KMS-11 (cell line): ENCODE measurements at regions not wholly inside any gene's neighbourhood (a gene's known extent, or its start where the extent isn't known, plus 50 kb on each side); places are given as distances from the start of the nearest gene placed in this dataset.

ENCODE experiments used
- H2AFZ ChIP-seq: fragments of 200-600 bp; sonication (generic); 2 replicates; pipeline ENCODE4 v1.6.1; 2016; ENCODE audit warnings: antibody characterized with exemption, mixed run types, low read depth
- H3K27ac ChIP-seq: fragments of 200-600 bp; sonication (generic); 2 replicates; pipeline ENCODE4 v1.6.1; 2016; ENCODE audit warnings: mild to moderate bottlenecking, mixed run types
- H3K27me3 ChIP-seq: fragments of 200-600 bp; sonication (generic); 2 replicates; pipeline ENCODE4 v1.6.1; 2017; ENCODE audit warnings: mild to moderate bottlenecking, low read depth, mixed run types, moderate library complexity; ENCODE audit not compliant: insufficient read depth
- H3K36me3 ChIP-seq: fragments of 200-600 bp; sonication (generic); 2 replicates; pipeline ENCODE4 v1.6.1; 2017; ENCODE audit warnings: mild to moderate bottlenecking, mixed run types; ENCODE audit not compliant: insufficient read depth
- H3K4me1 ChIP-seq: fragments of 200-600 bp; sonication (generic); 2 replicates; pipeline ENCODE4 v1.6.1; 2016; ENCODE audit warnings: mild to moderate bottlenecking, low read depth, mixed run types; ENCODE audit not compliant: poor library complexity, severe bottlenecking
- H3K4me2 ChIP-seq: fragments of 200-600 bp; sonication (generic); 2 replicates; pipeline ENCODE4 v1.7.0; 2016; ENCODE audit warnings: mild to moderate bottlenecking, mixed run types
- H3K4me3 ChIP-seq: fragments of 200-600 bp; sonication (generic); IDR thresholded peaks from 2 replicates; pipeline ENCODE4 v1.6.1; 2017; ENCODE audit warnings: low read depth, low read length, mixed read lengths; ENCODE audit not compliant: insufficient read depth
- H3K79me2 ChIP-seq: fragments of 200-600 bp; sonication (generic); 2 replicates; pipeline ENCODE4 v1.6.1; 2016; ENCODE audit warnings: low read depth, mixed run types; ENCODE audit not compliant: insufficient read depth
- H3K9ac ChIP-seq: fragments of 200-600 bp; sonication (generic); 2 replicates; pipeline ENCODE4 v1.6.1; 2016; ENCODE audit warnings: mild to moderate bottlenecking, mixed run types
- H4K20me1 ChIP-seq: fragments of 200-600 bp; sonication (generic); 2 replicates; pipeline ENCODE4 v1.6.1; 2016; ENCODE audit warnings: mild to moderate bottlenecking, mixed run types; ENCODE audit not compliant: insufficient read depth
- TF ChIP-seq, protein P1 (sequence below): fragments of 200-600 bp; sonication (generic); conservative IDR thresholded peaks from 2 replicates; pipeline ENCODE4 v1.6.1; 2017; ENCODE audit warnings: low read depth, mild to moderate bottlenecking, antibody characterized with exemption, low read length, moderate library complexity, mixed read lengths

DNA sequence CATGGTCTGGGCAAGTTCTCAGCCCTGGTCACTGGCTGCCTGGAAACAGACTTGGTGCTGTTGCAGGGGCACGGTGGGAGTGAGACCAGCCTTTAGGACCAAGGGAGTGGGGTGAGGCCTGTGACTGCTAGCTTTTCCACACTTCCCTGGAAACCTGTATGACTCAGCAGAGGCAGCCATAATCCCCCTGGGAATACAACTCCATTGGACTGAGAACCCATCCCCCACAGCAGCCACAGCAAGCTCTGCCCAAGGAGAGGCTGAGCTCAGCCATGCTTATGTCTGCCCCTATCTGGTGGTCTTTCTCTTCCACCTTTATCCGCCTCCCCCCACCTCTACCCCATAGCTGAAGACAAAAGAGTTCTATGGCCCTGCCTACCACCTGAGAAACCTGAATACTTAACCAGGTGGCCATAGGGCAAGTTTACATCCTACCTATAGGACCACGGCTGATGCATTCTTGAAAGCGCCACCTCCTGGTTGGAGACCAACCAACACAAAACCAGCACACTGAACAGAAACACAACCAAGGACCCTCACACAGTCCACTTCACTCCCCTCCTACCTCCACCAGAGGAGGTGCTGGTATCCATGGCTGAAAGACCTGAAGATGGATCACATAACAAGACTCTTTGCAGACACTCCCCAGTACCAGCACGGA lies 816.2 kb upstream of the SOX9 start:
- Histone ChIP-seq H3K36me3 (no peaks in the 10 kb centered on the region), H3K9ac (no peak overlapping the region), H2AFZ (no peak overlapping the region), H3K27me3 (no peaks in the 10 kb centered on the region), H3K4me2 (no peak overlapping the region), H4K20me1 (no peaks in the 10 kb centered on the region), H3K4me3 (no peak overlapping the region), H3K27ac (no peak overlapping the region), H3K4me1 (peaks cover 4% of the 10 kb centered on the region), H3K79me2 (no peaks in the 10 kb centered on the region)
- TF ChIP-seq, protein P1, sequence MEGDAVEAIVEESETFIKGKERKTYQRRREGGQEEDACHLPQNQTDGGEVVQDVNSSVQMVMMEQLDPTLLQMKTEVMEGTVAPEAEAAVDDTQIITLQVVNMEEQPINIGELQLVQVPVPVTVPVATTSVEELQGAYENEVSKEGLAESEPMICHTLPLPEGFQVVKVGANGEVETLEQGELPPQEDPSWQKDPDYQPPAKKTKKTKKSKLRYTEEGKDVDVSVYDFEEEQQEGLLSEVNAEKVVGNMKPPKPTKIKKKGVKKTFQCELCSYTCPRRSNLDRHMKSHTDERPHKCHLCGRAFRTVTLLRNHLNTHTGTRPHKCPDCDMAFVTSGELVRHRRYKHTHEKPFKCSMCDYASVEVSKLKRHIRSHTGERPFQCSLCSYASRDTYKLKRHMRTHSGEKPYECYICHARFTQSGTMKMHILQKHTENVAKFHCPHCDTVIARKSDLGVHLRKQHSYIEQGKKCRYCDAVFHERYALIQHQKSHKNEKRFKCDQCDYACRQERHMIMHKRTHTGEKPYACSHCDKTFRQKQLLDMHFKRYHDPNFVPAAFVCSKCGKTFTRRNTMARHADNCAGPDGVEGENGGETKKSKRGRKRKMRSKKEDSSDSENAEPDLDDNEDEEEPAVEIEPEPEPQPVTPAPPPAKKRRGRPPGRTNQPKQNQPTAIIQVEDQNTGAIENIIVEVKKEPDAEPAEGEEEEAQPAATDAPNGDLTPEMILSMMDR: no peak

DNA sequence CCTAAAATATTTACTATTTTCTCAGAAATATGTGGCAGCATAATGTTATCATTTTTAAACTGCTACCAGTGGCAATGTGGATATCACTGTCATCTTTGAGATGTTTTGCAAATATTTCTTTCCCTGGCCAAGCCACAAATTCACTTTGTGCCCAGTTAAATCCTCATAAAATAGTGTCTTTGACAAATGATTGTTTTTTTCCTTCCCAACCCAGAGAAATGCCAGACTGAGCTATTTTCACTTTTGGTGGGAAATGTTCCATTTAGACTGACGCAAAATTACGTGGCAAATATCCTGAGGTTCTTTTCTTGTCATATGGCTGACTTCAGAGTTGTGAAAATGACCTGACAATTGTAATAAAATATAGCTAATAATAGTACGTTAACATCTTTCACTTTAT lies 807.0 kb upstream of the SOX9 start:
- Histone ChIP-seq H3K79me2 (no peaks in the 10 kb centered on the region), H3K4me2 (no peak overlapping the region), H4K20me1 (no peaks in the 10 kb centered on the region), H3K9ac (no peak overlapping the region), H3K36me3 (no peaks in the 10 kb centered on the region), H2AFZ (no peak overlapping the region), H3K4me1 (peaks cover 7% of the 10 kb centered on the region), H3K27me3 (no peaks in the 10 kb centered on the region), H3K27ac (no peak overlapping the region), H3K4me3 (no peak overlapping the region)
- TF ChIP-seq, protein P1: no peak

DNA sequence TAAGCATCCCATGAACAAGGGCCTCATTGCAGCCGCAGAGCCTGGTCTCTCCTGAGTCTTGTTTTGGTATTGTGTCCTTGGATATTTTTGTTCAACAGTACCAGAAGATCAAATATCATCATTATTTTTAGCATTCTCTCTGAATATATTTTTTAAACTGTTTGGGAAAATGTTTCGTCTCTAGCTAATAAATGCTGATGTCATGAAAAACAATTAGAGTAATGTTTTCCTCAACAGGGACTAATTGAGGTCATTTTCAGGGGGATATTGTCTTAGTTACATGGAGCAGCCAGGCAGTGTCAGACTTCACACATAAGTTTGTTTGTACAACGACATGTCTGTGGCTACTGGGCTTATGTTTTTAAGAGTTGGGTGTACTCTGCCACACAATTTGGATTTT lies 805.3 kb upstream of the SOX9 start:
- Histone ChIP-seq H3K79me2 (no peaks in the 10 kb centered on the region), H3K4me1 (no peaks in the 10 kb centered on the region), H3K27ac (no peak overlapping the region), H3K9ac (no peak overlapping the region), H4K20me1 (no peaks in the 10 kb centered on the region), H2AFZ (no peak overlapping the region), H3K36me3 (no peaks in the 10 kb centered on the region), H3K4me2 (no peak overlapping the region), H3K27me3 (no peaks in the 10 kb centered on the region), H3K4me3 (no peak overlapping the region)
- TF ChIP-seq, protein P1: no peak

DNA sequence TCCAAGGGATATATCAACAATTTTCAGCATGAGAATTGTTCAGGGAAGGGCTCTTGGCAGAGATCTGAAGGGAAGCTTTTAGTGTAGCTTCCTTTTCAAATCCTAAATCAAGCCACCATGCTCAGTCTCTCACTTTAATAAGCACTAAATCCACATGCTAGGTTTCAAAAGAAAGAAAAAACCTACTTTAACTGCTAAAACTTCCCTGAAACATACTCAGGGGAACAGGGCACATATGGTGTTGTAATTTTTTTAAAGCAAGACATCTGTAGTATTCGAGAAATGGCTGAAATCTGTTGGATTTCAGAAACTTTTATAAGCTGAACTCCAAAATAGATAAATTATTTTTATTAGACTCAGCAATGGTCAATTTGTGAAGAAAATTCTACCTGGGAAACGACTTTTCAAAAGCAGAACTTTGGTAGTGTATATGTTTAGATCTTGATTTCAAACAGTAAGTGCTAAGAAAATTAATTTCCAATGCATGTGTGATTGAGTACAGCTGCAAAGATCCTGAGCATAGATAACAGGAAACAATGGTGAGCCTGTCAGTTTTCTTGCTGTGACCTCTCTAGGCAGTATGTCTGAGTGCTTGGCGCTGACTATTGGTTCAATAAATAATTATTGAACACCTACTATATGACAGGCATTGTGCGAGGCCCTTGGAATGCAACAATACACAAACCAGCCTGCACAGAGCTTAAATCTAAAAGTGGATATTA lies 804.5 kb upstream of the SOX9 start:
- Histone ChIP-seq H3K9ac (no peak overlapping the region), H2AFZ (no peak overlapping the region), H3K4me1 (no peaks in the 10 kb centered on the region), H3K4me2 (no peak overlapping the region), H3K36me3 (no peaks in the 10 kb centered on the region), H4K20me1 (no peaks in the 10 kb centered on the region), H3K4me3 (no peak overlapping the region), H3K79me2 (no peaks in the 10 kb centered on the region), H3K27ac (no peak overlapping the region), H3K27me3 (no peaks in the 10 kb centered on the region)
- TF ChIP-seq, protein P1: no peak
